Mesothelial cell of epicardium (in vitro differentiated cells): ENCODE measurements at regions not wholly inside any gene's neighbourhood (a gene's known extent, or its start where the extent isn't known, plus 50 kb on each side); places are given as distances from the start of the nearest gene placed in this dataset.
A peak's percentile ranks its signal among the peaks of the same experiment; 100 is the strongest.

Experiments
- DNase-seq, 2 experiments: peaks; one replicate each; pipeline ENCODE4 v3.0.0; 2021; ENCODE audit warnings: low spot score in 2 of 2; ENCODE audit not compliant: unreplicated experiment in 2 of 2
- H3K27ac Mint-ChIP-seq: 2 replicates; pipeline ENCODE4 v1.8.0; 2021; ENCODE audit warnings: mixed read lengths
- H3K27me3 Mint-ChIP-seq: 2 replicates; pipeline ENCODE4 v1.8.0; 2021; ENCODE audit warnings: low read depth, mixed read lengths
- H3K36me3 Mint-ChIP-seq: 2 replicates; pipeline ENCODE4 v1.8.0; 2021; ENCODE audit warnings: mixed read lengths
- H3K4me1 Mint-ChIP-seq: 2 replicates; pipeline ENCODE4 v1.8.0; 2021; ENCODE audit warnings: mixed read lengths
- H3K4me3 Mint-ChIP-seq: 2 replicates; pipeline ENCODE4 v1.8.0; 2021; ENCODE audit warnings: mild to moderate bottlenecking, moderate library complexity, mixed read lengths
- H3K9me3 Mint-ChIP-seq: 2 replicates; pipeline ENCODE4 v1.8.0; 2021; ENCODE audit warnings: mixed read lengths
- TF ChIP-seq, protein P1 (sequence below): fragments of 200-600 bp; sonication (generic); IDR thresholded peaks from one replicate; pipeline ENCODE4 v1.5.0; 2021; ENCODE audit warnings: antibody characterized with exemption; ENCODE audit not compliant: unreplicated experiment

GRCh38 chr2:7180638-7181370 lies 263.6 kb downstream of the RNF144A start:
- Mint-ChIP-seq H3K27ac (peak overlapping the region; percentile 88), H3K36me3 (peaks cover 3% of the 10 kb centered on the region), H3K4me1 (peaks cover 20% of the 10 kb centered on the region), H3K4me3 (no peak overlapping the region), H3K27me3 (no peaks in the 10 kb centered on the region), H3K9me3 (no peaks in the 10 kb centered on the region)
- no peak for DNase-seq
- TF ChIP-seq, protein P1, sequence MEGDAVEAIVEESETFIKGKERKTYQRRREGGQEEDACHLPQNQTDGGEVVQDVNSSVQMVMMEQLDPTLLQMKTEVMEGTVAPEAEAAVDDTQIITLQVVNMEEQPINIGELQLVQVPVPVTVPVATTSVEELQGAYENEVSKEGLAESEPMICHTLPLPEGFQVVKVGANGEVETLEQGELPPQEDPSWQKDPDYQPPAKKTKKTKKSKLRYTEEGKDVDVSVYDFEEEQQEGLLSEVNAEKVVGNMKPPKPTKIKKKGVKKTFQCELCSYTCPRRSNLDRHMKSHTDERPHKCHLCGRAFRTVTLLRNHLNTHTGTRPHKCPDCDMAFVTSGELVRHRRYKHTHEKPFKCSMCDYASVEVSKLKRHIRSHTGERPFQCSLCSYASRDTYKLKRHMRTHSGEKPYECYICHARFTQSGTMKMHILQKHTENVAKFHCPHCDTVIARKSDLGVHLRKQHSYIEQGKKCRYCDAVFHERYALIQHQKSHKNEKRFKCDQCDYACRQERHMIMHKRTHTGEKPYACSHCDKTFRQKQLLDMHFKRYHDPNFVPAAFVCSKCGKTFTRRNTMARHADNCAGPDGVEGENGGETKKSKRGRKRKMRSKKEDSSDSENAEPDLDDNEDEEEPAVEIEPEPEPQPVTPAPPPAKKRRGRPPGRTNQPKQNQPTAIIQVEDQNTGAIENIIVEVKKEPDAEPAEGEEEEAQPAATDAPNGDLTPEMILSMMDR = no peak

GRCh38 chr2:7182525-7182924 lies 265.3 kb downstream of the RNF144A start:
- Mint-ChIP-seq H3K4me3 (no peak overlapping the region), H3K27me3 (no peaks in the 10 kb centered on the region), H3K4me1 (peaks cover 20% of the 10 kb centered on the region), H3K27ac (no peak overlapping the region), H3K36me3 (peaks cover 3% of the 10 kb centered on the region), H3K9me3 (no peaks in the 10 kb centered on the region)
- no peak for DNase-seq
- TF ChIP-seq, protein P1 = no peak

DNA sequence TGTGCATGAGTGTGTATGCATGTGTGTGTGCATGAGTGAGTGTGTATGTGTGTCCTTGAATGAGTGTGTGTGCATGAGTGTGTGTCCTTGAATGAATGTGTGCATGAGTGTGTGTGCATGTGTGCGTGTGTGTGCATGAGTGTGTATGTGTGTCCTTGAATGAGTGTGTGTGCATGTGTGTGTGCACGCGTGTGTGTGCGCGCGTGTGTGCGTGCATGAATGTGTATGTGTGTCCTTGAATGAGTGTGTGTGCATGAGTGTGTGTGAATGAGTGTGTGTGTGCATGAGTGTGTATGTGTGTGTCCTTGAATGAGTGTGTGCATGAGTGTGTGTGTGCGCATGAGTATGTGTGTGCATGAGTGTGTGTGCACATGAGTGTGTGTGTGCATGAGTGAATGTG lies 271.9 kb downstream of the RNF144A start:
- Mint-ChIP-seq H3K4me1 (peaks cover 30% of the 10 kb centered on the region), H3K27ac (no peak overlapping the region), H3K9me3 (no peaks in the 10 kb centered on the region), H3K27me3 (no peaks in the 10 kb centered on the region), H3K36me3 (no peaks in the 10 kb centered on the region), H3K4me3 (no peak overlapping the region)
- TF ChIP-seq, protein P1 = no peak
- DNase-seq = no peak

- no peaks in the 10 kb centered on the region for H3K9me3 Mint-ChIP-seq
- peaks cover 2% of the 10 kb centered on the region for H3K36me3 Mint-ChIP-seq
- H3K27me3 Mint-ChIP-seq = no peaks in the 10 kb centered on the region
- TF ChIP-seq, protein P1 = no peak
- H3K4me3 Mint-ChIP-seq = no peak overlapping the region
- peaks cover 30% of the 10 kb centered on the region for H3K4me1 Mint-ChIP-seq
- no peak for DNase-seq
- peak overlapping the region; percentile 96 for H3K27ac Mint-ChIP-seq
Observed at GRCh38 chr2:7190587-7191324, 273.5 kb downstream of the RNF144A start.

- TF ChIP-seq, protein P1 = no peak
- DNase-seq = peak in 1 of 2 experiments; percentile 43
- peaks cover 30% of the 10 kb centered on the region for H3K4me1 Mint-ChIP-seq
- H3K36me3 Mint-ChIP-seq = peaks cover 2% of the 10 kb centered on the region
- H3K27me3 Mint-ChIP-seq = no peaks in the 10 kb centered on the region
- H3K9me3 Mint-ChIP-seq = no peaks in the 10 kb centered on the region
- no peak overlapping the region for H3K4me3 Mint-ChIP-seq
- H3K27ac Mint-ChIP-seq = peak overlapping the region; percentile 96
Observed at GRCh38 chr2:7191932-7192331, 274.7 kb downstream of the RNF144A start.
